Brain microvascular endothelial cell (primary cell): ENCODE measurements at regions not wholly inside any gene's neighbourhood (a gene's known extent, or its start where the extent isn't known, plus 50 kb on each side); places are given as distances from the start of the nearest gene placed in this dataset.

Experiments used
- DNase-seq: peaks from one replicate; pipeline ENCODE4 v3.0.0-alpha.2; 2020
- H3K27ac ChIP-seq: fragments of 250-450 bp; sonication (Bioruptor Pico); 2 replicates; pipeline ENCODE4 v1.5.1; 2020; ENCODE audit warnings: mild to moderate bottlenecking, moderate library complexity
- H3K27me3 ChIP-seq: fragments of 250-450 bp; sonication (Bioruptor Pico); replicated peaks from 2 replicates; pipeline ENCODE4 v1.5.1; 2020; ENCODE audit warnings: mild to moderate bottlenecking
- H3K36me3 ChIP-seq: fragments of 250-450 bp; sonication (Bioruptor Pico); replicated peaks from 2 replicates; pipeline ENCODE4 v1.5.1; 2020; ENCODE audit warnings: mild to moderate bottlenecking
- H3K4me3 ChIP-seq: 2 replicates; pipeline ENCODE4 v1.5.1; 2011; ENCODE audit warnings: low read depth, mild to moderate bottlenecking, control low read depth, low read length, moderate library complexity
- CTCF ChIP-seq: IDR thresholded peaks from 2 replicates; pipeline ENCODE4 v1.5.1; 2011; ENCODE audit warnings: low read depth, mild to moderate bottlenecking, moderate library complexity, low read length, control low read depth, inconsistent platforms; ENCODE audit errors: missing control alignments
- in situ Hi-C: cut with HindIII; loops from 2 replicates; pipeline ENCODE4 v1.10.0; 2017; ENCODE audit warnings: low sequenced_read_pairs, low pct_ligation_motif_present

GRCh38 chr2:51484605-51485004 is 452.7 kb upstream of the NRXN1 start:
- Histone ChIP-seq H3K27me3 (no peaks in the 10 kb centered on the region), H3K27ac (no peak overlapping the region), H3K4me3 (no peak overlapping the region), H3K36me3 (no peaks in the 10 kb centered on the region)
- TF ChIP-seq CTCF: no peak
- in situ Hi-C loops: no loop called here
- no peak for DNase-seq

- DNase-seq: no peak
- Histone ChIP-seq H3K27ac (no peak overlapping the region), H3K4me3 (no peak overlapping the region), H3K36me3 (no peaks in the 10 kb centered on the region), H3K27me3 (no peaks in the 10 kb centered on the region)
- no peak for TF ChIP-seq CTCF
- in situ Hi-C loops: no loop called here
Observed at GRCh38 chr2:51483720-51484119, 451.8 kb upstream of the NRXN1 start.

- no peak for TF ChIP-seq CTCF
- no peaks in the 10 kb centered on the region for H3K36me3 ChIP-seq
- no peaks in the 10 kb centered on the region for H3K27me3 ChIP-seq
- no peak overlapping the region for H3K4me3 ChIP-seq
- no peak overlapping the region for H3K27ac ChIP-seq
- in situ Hi-C loops: no loop called here
- DNase-seq: no peak
Observed at GRCh38 chr2:51472783-51473182, 440.9 kb upstream of the NRXN1 start.

GRCh38 chr2:51472300-51472699 is 440.4 kb upstream of the NRXN1 start:
- Histone ChIP-seq H3K27ac (no peak overlapping the region), H3K4me3 (no peak overlapping the region), H3K36me3 (no peaks in the 10 kb centered on the region), H3K27me3 (no peaks in the 10 kb centered on the region)
- no peak for DNase-seq
- in situ Hi-C loops: no loop called here
- no peak for TF ChIP-seq CTCF

- H3K27ac ChIP-seq: no peak overlapping the region
- no peaks in the 10 kb centered on the region for H3K36me3 ChIP-seq
- H3K27me3 ChIP-seq: no peaks in the 10 kb centered on the region
- DNase-seq: no peak
- in situ Hi-C loops: no loop called here
- H3K4me3 ChIP-seq: no peak overlapping the region
- no peak for TF ChIP-seq CTCF
Observed at GRCh38 chr2:51469102-51469501, 437.2 kb upstream of the NRXN1 start.

GRCh38 chr2:51465326-51465725 is 433.4 kb upstream of the NRXN1 start:
- TF ChIP-seq CTCF: no peak
- DNase-seq: no peak
- Histone ChIP-seq H3K27me3 (no peaks in the 10 kb centered on the region), H3K36me3 (no peaks in the 10 kb centered on the region), H3K4me3 (no peak overlapping the region), H3K27ac (no peak overlapping the region)
- in situ Hi-C loops: no loop called here
